HEK293T (cell line): ENCODE measurements at regions not wholly inside any gene's neighbourhood (a gene's known extent, or its start where the extent isn't known, plus 50 kb on each side); places are given as distances from the start of the nearest gene placed in this dataset.

Experiments used
- CTCF ChIA-PET: fragments of 350-600 bp; formaldehyde crosslinking; extraction: SDS; loops from one replicate; lab custom pipeline; 2021; ENCODE audit warnings: antibody characterized with exemption, inconsistent platforms; lab: Yijun Ruan, JAX
- POLR2A ChIA-PET: fragments of 350-600 bp; formaldehyde crosslinking; extraction: SDS; loops from one replicate; lab custom pipeline; 2020; ENCODE audit warnings: antibody characterized with exemption, inconsistent platforms; lab: Yijun Ruan, JAX
- DNase-seq: peaks from one replicate; pipeline ENCODE4 v3.0.0; 2012; ENCODE audit warnings: mixed read lengths; ENCODE audit errors: extremely low spot score
- ARNT ChIP-seq: fragments of 450-650 bp; IDR thresholded peaks from 2 replicates; pipeline ENCODE4 v1.6.1; 2017; ENCODE audit warnings: mild to moderate bottlenecking
- BHLHE40 ChIP-seq: fragments of 450-650 bp; IDR thresholded peaks from 2 replicates; pipeline ENCODE4 v1.6.1; 2016; ENCODE audit warnings: mild to moderate bottlenecking, moderate library complexity, borderline replicate concordance
- CTBP1 ChIP-seq: fragments of 450-650 bp; IDR thresholded peaks from 2 replicates; pipeline ENCODE4 v1.6.1; 2016; ENCODE audit warnings: borderline replicate concordance
- ELF4 ChIP-seq: fragments of 450-650 bp; IDR thresholded peaks from 2 replicates; pipeline ENCODE4 v1.6.1; 2017; ENCODE audit warnings: antibody characterized with exemption
- FOXA1 ChIP-seq: fragments of 450-650 bp; IDR thresholded peaks from 2 replicates; pipeline ENCODE4 v1.6.1; 2016; ENCODE audit warnings: mild to moderate bottlenecking
- FOXK2 ChIP-seq: fragments of 450-650 bp; IDR thresholded peaks from 2 replicates; pipeline ENCODE4 v1.6.1; 2016; ENCODE audit warnings: mild to moderate bottlenecking
- FOXM1 ChIP-seq: fragments of 450-650 bp; IDR thresholded peaks from 2 replicates; pipeline ENCODE4 v1.6.1; 2017; ENCODE audit warnings: mild to moderate bottlenecking, borderline replicate concordance
- HDGF ChIP-seq: fragments of 450-650 bp; IDR thresholded peaks from 2 replicates; pipeline ENCODE4 v1.6.1; 2017; ENCODE audit warnings: antibody characterized with exemption, borderline replicate concordance
- L3MBTL2 ChIP-seq: fragments of 450-650 bp; conservative IDR thresholded peaks from 2 replicates; pipeline ENCODE4 v1.6.1; 2016; ENCODE audit warnings: mild to moderate bottlenecking
- LEF1 ChIP-seq: fragments of 450-650 bp; IDR thresholded peaks from 2 replicates; pipeline ENCODE4 v1.6.1; 2017; ENCODE audit warnings: mild to moderate bottlenecking, borderline replicate concordance
- NFRKB ChIP-seq: fragments of 450-650 bp; IDR thresholded peaks from 2 replicates; pipeline ENCODE4 v1.6.1; 2016; ENCODE audit warnings: mild to moderate bottlenecking, moderate library complexity
- PKNOX1 ChIP-seq: fragments of 450-650 bp; IDR thresholded peaks from 2 replicates; pipeline ENCODE4 v1.6.1; 2016
- SP1 ChIP-seq: fragments of 450-650 bp; IDR thresholded peaks from 2 replicates; pipeline ENCODE4 v1.6.1; 2017
- SUZ12 ChIP-seq: fragments of 450-650 bp; IDR thresholded peaks from 2 replicates; pipeline ENCODE4 v1.6.1; 2016; ENCODE audit warnings: mild to moderate bottlenecking
- TARDBP ChIP-seq: fragments of 450-650 bp; IDR thresholded peaks from 2 replicates; pipeline ENCODE4 v1.6.1; 2016
- ZNF384 ChIP-seq: fragments of 450-650 bp; IDR thresholded peaks from 2 replicates; pipeline ENCODE4 v1.6.1; 2016

- no peak for TF ChIP-seq ZNF384
- TF ChIP-seq FOXM1: no peak
- TF ChIP-seq TARDBP: no peak
- TF ChIP-seq FOXK2: no peak
- no peak for TF ChIP-seq HDGF
- TF ChIP-seq LEF1: no peak
- no peak for TF ChIP-seq BHLHE40
- TF ChIP-seq ARNT: no peak
- TF ChIP-seq NFRKB: no peak
- no peak for TF ChIP-seq SUZ12
- TF ChIP-seq L3MBTL2: no peak
- TF ChIP-seq CTBP1: no peak
- TF ChIP-seq PKNOX1: no peak
- no peak for TF ChIP-seq SP1
- no peak for TF ChIP-seq FOXA1
- TF ChIP-seq ELF4: no peak
- ChIA-PET CTCF (no interaction called here), POLR2A (no interaction called here)
- no peak for DNase-seq
Observed at GRCh38 chr4:178633263-178633662, 1191.0 kb upstream of the AGA start.

- ChIA-PET POLR2A (no interaction called here), CTCF (no interaction called here)
- TF ChIP-seq TARDBP (no peak), L3MBTL2 (no peak), ARNT (no peak), FOXK2 (no peak), ELF4 (no peak), SP1 (no peak), NFRKB (no peak), SUZ12 (no peak), FOXM1 (no peak), CTBP1 (no peak), BHLHE40 (no peak), HDGF (no peak)
- no peak for DNase-seq
Observed at GRCh38 chr4:178664621-178665020, 1222.4 kb upstream of the AGA start.

- DNase-seq: no peak
- POLR2A ChIA-PET: no interaction called here
- no peak for TF ChIP-seq LEF1
- no peak for TF ChIP-seq BHLHE40
- no peak for TF ChIP-seq ARNT
- no peak for TF ChIP-seq L3MBTL2
- TF ChIP-seq SP1: no peak
- TF ChIP-seq ELF4: no peak
- no peak for TF ChIP-seq ZNF384
- no peak for TF ChIP-seq TARDBP
- no peak for TF ChIP-seq SUZ12
- no peak for TF ChIP-seq NFRKB
- CTCF ChIA-PET: no interaction called here
Observed at GRCh38 chr4:178665916-178666315, 1223.7 kb upstream of the AGA start.

- POLR2A ChIA-PET: no interaction called here
- CTCF ChIA-PET: no interaction called here
- no peak for TF ChIP-seq BHLHE40
- no peak for TF ChIP-seq SP1
- TF ChIP-seq ARNT: no peak
- no peak for TF ChIP-seq CTBP1
- TF ChIP-seq NFRKB: no peak
- TF ChIP-seq FOXM1: no peak
- TF ChIP-seq ZNF384: no peak
- TF ChIP-seq ELF4: no peak
- TF ChIP-seq FOXK2: no peak
- no peak for TF ChIP-seq HDGF
- no peak for TF ChIP-seq FOXA1
- TF ChIP-seq LEF1: no peak
- TF ChIP-seq L3MBTL2: no peak
- no peak for DNase-seq
Observed at GRCh38 chr4:178671766-178672165, 1229.5 kb upstream of the AGA start.

- DNase-seq: no peak
- ChIA-PET POLR2A (no interaction called here), CTCF (no interaction called here)
- TF ChIP-seq FOXK2 (no peak), SP1 (no peak), FOXM1 (no peak), LEF1 (no peak), PKNOX1 (no peak), NFRKB (no peak)
Observed at GRCh38 chr4:178672512-178672911, 1230.3 kb upstream of the AGA start.

GRCh38 chr4:178681871-178682270 is 1239.6 kb upstream of the AGA start:
- no peak for DNase-seq
- CTCF ChIA-PET: no interaction called here
- TF ChIP-seq NFRKB (no peak), FOXK2 (no peak)
- POLR2A ChIA-PET: no interaction called here

GRCh38 chr4:178689926-178690325 is 1247.7 kb upstream of the AGA start:
- TF ChIP-seq FOXK2: no peak
- TF ChIP-seq FOXA1: no peak
- no peak for TF ChIP-seq L3MBTL2
- TF ChIP-seq HDGF: no peak
- no peak for TF ChIP-seq SP1
- no peak for TF ChIP-seq ZNF384
- TF ChIP-seq NFRKB: no peak
- TF ChIP-seq ELF4: no peak
- TF ChIP-seq CTBP1: no peak
- TF ChIP-seq BHLHE40: no peak
- no peak for TF ChIP-seq PKNOX1
- no peak for TF ChIP-seq TARDBP
- no peak for TF ChIP-seq LEF1
- TF ChIP-seq SUZ12: no peak
- TF ChIP-seq FOXM1: no peak
- TF ChIP-seq ARNT: no peak
- DNase-seq: no peak
- CTCF ChIA-PET: no interaction called here
- POLR2A ChIA-PET: no interaction called here
